GM12873 (cell line): ENCODE measurements at regions not wholly inside any gene's neighbourhood (a gene's known extent, or its start where the extent isn't known, plus 50 kb on each side); places are given as distances from the start of the nearest gene placed in this dataset.

Experiments used
- TF ChIP-seq, protein P1 (sequence below): IDR thresholded peaks from 2 replicates; pipeline ENCODE4 v1.5.1; 2012; ENCODE audit warnings: low read depth, mild to moderate bottlenecking, moderate library complexity, low read length, control low read depth; ENCODE audit not compliant: insufficient read depth; ENCODE audit errors: missing control alignments

DNA sequence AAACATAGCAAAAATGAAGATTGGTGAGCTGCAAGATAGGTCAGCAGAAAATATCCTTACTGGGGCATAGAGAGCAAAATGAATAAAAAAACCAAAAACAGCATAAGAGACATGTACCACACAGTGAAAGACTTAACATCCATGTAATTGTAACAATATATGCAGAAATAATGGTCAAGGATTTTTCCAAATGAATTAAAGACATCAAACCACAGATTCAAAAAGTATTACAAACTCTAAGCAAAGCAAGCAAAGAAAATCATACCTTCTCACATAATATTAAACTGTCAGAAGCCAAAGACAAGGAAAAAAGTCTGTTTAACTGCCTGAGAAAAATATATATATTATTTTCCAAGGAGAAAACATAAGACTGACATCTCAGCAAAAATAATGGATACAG, 111.3 kb downstream of the MIS18A start:
- TF ChIP-seq, protein P1, sequence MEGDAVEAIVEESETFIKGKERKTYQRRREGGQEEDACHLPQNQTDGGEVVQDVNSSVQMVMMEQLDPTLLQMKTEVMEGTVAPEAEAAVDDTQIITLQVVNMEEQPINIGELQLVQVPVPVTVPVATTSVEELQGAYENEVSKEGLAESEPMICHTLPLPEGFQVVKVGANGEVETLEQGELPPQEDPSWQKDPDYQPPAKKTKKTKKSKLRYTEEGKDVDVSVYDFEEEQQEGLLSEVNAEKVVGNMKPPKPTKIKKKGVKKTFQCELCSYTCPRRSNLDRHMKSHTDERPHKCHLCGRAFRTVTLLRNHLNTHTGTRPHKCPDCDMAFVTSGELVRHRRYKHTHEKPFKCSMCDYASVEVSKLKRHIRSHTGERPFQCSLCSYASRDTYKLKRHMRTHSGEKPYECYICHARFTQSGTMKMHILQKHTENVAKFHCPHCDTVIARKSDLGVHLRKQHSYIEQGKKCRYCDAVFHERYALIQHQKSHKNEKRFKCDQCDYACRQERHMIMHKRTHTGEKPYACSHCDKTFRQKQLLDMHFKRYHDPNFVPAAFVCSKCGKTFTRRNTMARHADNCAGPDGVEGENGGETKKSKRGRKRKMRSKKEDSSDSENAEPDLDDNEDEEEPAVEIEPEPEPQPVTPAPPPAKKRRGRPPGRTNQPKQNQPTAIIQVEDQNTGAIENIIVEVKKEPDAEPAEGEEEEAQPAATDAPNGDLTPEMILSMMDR, result no peak

DNA sequence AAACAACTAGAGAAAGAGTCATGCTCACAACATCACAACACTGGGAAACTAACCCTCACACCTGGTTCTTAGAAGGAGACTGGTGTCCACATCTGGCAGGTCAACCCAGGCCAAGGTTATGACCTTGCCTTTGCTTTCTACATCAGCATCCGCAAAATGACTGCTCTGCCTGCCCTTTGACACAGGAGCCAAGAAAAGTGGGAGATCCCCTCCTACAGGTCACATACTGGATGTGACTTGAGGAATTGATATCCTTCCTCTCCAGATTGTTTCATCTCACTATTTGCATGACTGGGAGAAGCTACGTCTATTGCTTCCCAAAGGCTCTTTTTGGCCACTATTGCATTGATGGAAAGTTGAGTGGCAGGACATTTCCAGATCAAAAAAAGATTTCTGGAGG, 115.5 kb downstream of the MIS18A start:
- TF ChIP-seq, protein P1, result no peak

DNA sequence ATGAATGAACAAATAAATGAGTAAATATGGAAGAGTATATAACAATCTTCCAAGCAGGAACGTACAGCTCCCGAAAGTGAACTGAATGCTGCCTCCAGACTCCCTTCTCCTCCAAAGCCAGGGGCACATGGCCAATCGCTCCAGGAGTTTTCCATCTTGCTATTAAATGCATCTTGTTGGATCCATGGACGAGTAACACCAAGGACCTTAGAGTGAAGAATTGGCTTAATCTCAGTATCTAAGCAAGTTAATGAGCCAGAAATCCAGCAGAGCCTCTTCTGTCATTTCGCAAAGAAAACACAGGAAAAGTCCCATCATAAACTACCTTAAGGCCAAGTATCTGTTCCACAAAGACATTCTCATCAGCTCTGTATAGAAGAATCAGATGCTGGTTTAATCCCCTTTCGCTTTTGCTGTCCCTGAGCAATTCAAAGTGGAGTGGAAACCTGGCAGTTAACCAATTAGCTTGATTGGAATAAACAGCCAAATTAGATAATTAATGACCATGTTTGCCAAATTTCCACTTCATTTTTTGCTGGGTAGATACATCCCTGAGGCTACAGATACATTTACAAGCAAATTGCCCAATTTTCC, 116.0 kb downstream of the MIS18A start:
- TF ChIP-seq, protein P1, result no peak

DNA sequence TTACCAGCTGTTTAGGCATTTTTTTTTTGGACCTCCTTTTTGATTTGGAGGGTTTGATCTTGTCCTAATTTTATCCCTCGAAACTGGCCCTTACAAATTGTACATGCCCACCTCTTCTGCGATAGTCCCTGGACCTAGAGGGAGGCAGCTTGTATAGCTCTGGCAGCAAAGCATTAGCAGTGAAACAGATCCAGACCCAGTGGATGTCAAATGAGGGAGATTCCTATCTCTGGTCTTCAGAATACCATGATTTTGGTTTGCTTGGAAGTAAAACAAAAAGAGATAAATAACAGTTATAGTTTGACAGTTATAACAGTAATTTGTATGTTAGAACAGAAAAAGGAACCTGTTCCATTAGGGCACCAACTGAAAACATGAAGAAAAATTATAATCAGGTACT, 123.6 kb downstream of the MIS18A start:
- TF ChIP-seq, protein P1, result no peak

DNA sequence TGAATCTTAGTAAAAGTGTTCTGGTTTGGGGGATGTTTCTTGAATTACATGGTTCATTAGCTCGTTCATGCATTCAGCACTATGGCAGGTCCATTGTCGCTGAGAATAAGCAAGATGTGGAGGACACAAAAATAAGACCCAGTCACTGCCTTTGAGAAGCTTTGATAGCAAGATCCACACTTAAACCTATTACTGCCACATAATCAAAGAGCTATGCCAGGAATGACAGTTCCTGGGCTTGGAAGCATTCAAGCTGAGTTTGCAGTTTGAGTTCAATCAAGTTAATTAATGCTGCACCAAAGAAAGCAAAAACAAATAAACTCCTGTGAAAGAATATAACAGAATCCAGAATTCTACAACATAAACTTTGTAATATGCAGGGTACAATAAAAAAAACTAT, 131.8 kb downstream of the MIS18A start:
- TF ChIP-seq, protein P1, result no peak

DNA sequence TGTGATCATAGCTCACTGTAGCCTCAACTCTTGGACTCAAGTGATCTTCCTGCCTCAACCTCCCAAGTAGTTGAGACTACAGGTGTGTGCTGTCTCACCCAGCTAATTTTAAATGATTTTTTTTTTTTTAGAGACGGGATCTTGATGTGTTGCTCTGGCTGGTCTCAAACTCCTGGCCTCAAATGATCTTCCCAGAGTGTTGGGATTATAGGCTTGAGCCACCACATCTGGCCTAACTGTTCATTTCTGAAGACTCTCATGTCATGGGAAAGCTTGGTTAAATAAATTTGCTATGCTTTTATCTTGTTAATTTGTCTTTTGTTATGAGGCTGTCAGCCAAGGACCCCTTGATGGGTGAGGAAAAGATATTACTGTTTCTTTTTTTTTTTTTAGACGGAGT, 134.0 kb downstream of the MIS18A start:
- TF ChIP-seq, protein P1, result no peak

DNA sequence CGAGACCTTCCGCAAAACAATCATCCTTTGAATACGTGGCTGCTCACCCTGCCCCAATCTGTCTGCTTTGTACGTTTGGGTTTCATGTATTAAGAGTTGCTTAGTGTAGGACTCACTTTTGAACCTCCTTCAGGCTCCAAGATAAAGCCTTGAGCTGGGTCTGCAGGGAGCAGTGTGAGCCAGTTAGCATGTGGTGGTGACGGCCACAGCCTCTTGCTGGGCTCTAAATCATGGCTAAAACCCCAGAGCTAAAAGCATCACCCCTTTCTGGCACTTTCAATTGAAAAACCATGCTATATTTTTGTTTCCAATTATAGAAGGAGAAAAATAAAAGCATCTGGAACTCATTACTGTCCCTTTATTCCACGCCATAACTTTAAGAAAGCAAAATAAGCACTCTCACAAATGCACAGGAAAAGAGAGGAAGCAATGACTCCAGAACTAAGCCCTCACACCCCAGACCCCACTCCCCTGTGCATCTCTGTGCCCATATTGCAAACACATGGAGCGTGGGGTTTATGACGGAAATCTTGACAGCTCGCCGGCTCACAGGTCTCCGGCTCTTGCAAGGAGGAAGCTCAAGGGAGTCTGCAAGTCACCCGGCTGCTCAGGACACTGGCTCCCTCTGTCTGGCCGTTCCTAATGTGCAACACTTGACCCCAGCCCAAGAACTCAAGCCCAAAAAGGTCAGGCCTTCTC, 135.5 kb downstream of the MIS18A start:
- TF ChIP-seq, protein P1, result no peak
